ENCODE measurements at regions not wholly inside any gene's neighbourhood (a gene's known extent, or its start where the extent isn't known, plus 50 kb on each side); places are given as distances from the start of the nearest gene placed in this dataset.

DNA sequence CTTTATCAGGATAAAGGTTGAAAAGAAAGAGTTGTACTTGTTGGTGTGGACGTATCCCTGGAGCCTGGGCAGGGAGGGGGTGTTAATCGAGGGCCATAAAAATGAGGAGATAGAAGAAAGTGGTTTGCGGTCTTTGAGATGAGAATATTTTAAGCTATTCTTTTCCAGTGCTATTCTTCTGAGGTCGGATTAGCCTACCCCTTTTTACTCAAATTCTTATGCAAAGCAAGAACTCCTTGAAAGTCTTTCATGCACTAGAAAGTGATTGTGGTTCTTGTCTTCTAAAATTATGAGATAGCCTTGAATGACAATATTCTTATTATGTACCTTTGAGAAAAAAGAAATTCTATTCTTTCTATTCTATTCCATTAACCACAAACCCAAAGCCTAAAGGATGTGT is 201.3 kb upstream of the SEMA3C start:
- TF ChIP-seq, protein P1, sequence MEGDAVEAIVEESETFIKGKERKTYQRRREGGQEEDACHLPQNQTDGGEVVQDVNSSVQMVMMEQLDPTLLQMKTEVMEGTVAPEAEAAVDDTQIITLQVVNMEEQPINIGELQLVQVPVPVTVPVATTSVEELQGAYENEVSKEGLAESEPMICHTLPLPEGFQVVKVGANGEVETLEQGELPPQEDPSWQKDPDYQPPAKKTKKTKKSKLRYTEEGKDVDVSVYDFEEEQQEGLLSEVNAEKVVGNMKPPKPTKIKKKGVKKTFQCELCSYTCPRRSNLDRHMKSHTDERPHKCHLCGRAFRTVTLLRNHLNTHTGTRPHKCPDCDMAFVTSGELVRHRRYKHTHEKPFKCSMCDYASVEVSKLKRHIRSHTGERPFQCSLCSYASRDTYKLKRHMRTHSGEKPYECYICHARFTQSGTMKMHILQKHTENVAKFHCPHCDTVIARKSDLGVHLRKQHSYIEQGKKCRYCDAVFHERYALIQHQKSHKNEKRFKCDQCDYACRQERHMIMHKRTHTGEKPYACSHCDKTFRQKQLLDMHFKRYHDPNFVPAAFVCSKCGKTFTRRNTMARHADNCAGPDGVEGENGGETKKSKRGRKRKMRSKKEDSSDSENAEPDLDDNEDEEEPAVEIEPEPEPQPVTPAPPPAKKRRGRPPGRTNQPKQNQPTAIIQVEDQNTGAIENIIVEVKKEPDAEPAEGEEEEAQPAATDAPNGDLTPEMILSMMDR (conservative IDR thresholded peaks at IDR 0.05) = no peak
- DNase-seq (ENCODE audit: extremely low spot score, unreplicated experiment) = no peak
- H3K4me3 Mint-ChIP-seq = no peak overlapping the region
- peaks cover 14% of the 10 kb centered on the region for H3K4me1 Mint-ChIP-seq (ENCODE audit: unreplicated experiment)
- no peak overlapping the region for H3K27ac Mint-ChIP-seq
- H3K9me3 Mint-ChIP-seq = peaks cover 13% of the 10 kb centered on the region
- H3K27me3 Mint-ChIP-seq = no peaks in the 10 kb centered on the region
- H3K36me3 Mint-ChIP-seq = no peaks in the 10 kb centered on the region

DNA sequence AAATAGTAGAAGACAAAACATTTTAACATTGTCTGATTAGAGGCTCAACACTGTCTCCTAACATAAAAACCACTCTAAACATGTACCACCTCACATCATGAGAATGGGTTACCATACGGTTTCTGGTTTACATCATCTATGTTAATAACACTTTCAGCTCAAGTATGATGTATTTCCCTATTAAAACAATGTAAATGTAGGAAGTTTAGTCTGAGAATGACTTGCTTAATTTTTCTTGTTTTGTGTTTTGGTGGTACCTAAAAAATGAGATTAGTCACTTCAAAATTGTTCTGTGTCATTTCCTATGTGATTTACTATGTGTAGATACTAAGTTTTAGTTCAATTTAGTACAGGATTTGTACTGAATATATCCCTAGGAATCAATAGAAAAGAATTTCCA is 195.8 kb upstream of the SEMA3C start:
- H3K4me1 Mint-ChIP-seq (ENCODE audit: unreplicated experiment) = peaks cover 35% of the 10 kb centered on the region
- no peaks in the 10 kb centered on the region for H3K27me3 Mint-ChIP-seq
- no peak for DNase-seq (ENCODE audit: extremely low spot score, unreplicated experiment)
- no peak overlapping the region for H3K4me3 Mint-ChIP-seq
- TF ChIP-seq, protein P1 (conservative IDR thresholded peaks at IDR 0.05) = no peak
- H3K36me3 Mint-ChIP-seq = no peaks in the 10 kb centered on the region
- no peak overlapping the region for H3K27ac Mint-ChIP-seq
- peaks cover 12% of the 10 kb centered on the region for H3K9me3 Mint-ChIP-seq

DNA sequence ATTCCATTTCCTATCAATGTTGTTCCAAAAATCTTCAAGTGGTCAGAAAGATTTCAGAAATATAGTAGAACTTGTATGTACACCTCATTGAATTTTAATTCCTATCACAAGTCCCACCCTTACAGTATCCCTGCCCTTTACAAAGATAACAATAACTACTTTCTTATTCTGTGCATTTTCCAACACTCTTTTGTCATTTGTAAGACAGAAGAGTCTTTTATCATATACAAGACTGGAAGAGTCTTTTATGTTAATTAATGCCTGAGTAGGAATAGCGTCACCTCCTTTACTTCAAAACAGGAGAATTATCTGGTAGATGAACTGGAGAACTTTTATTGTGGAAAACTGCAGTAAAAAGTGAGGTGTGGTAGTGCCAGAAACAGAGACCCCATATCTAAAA is 193.9 kb upstream of the SEMA3C start:
- Mint-ChIP-seq H3K27ac (no peak overlapping the region), H3K36me3 (no peaks in the 10 kb centered on the region), H3K27me3 (no peaks in the 10 kb centered on the region), H3K4me3 (no peak overlapping the region), H3K4me1 (ENCODE audit: unreplicated experiment) (peaks cover 35% of the 10 kb centered on the region), H3K9me3 (peaks cover 4% of the 10 kb centered on the region)
- no peak for DNase-seq (ENCODE audit: extremely low spot score, unreplicated experiment)
- TF ChIP-seq, protein P1 (conservative IDR thresholded peaks at IDR 0.05) = no peak

DNA sequence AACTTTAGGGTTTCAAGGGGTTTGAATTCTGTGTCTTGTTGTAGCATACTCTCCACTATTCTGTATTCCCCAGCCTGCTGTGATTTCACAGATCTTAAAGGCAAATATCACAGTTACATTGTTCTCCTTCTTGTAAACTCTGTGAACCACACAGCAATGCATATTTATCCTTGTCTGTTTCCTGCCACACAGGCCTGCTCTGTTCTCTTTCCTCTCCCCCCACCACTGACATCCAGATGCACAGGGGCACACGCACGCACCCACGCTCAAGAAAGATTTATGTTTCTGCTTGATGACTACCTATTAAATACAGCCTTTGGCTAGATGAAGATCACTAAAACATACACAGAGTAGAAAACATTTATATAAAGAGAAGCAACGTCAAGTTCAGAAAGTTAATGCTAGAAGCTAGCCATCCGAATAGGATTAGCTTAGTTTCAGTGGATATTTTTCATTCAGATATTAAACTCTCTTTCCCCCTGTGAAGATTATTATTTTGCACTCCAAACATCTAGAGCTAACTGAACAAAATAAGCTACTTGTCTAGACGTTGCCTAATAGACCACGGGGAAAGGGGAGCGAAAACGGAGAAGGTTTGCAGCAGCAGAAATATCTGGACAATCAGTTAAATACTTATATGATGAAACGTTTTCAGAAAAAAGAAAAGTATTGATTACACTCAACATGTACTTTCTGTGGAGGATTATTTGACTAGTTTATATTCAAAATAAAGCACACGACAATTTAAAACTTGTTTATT is 193.1 kb upstream of the SEMA3C start:
- no peak for DNase-seq (ENCODE audit: extremely low spot score, unreplicated experiment)
- peaks cover 35% of the 10 kb centered on the region for H3K4me1 Mint-ChIP-seq (ENCODE audit: unreplicated experiment)
- no peaks in the 10 kb centered on the region for H3K27me3 Mint-ChIP-seq
- TF ChIP-seq, protein P1 (conservative IDR thresholded peaks at IDR 0.05) = no peak
- H3K27ac Mint-ChIP-seq = peak overlapping the region; percentile 79
- H3K9me3 Mint-ChIP-seq = peaks cover 4% of the 10 kb centered on the region
- no peaks in the 10 kb centered on the region for H3K36me3 Mint-ChIP-seq
- H3K4me3 Mint-ChIP-seq = peak overlapping the region; percentile 75

DNA sequence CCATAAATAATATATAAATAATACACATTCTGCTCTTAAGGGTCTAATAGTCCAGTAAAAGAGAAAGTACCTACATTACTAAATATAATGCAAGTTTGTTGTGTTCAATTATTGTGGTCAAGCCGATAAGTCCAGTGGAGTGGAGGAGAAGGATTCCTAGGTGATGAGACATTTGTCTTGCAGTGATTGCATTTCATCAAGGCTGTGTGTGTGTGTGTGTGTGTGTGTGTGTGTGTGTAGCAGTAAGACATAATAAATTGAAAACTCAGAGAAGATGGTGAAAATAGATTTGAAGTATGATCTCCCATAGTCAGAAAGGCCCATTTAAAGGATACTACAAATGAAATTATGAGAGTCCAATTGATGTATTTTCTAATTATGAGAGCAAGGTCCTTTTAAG is 192.5 kb upstream of the SEMA3C start:
- Mint-ChIP-seq H3K4me1 (ENCODE audit: unreplicated experiment) (peaks cover 35% of the 10 kb centered on the region), H3K36me3 (no peaks in the 10 kb centered on the region), H3K27ac (peak overlapping the region; percentile 79), H3K4me3 (peak overlapping the region; percentile 20), H3K9me3 (peaks cover 4% of the 10 kb centered on the region), H3K27me3 (no peaks in the 10 kb centered on the region)
- no peak for DNase-seq (ENCODE audit: extremely low spot score, unreplicated experiment)
- TF ChIP-seq, protein P1 (conservative IDR thresholded peaks at IDR 0.05) = no peak

Data from type B pancreatic cell (in vitro differentiated cells).